ENCODE measurements at regions not wholly inside any gene's neighbourhood (a gene's known extent, or its start where the extent isn't known, plus 50 kb on each side); places are given as distances from the start of the nearest gene placed in this dataset.

GRCh38 chrX:122113896-122114295 is 1066.5 kb downstream of the GLUD2 start:
- TF ChIP-seq CTCF (IDR thresholded peaks at IDR 0.05), result no peak
- TF ChIP-seq POLR2A (IDR thresholded peaks at IDR 0.05), result no peak

Measured in thyroid gland (tissue), 4 donors.